CD4-positive, alpha-beta T cell treated with Interleukin-4 for 1 hour (primary cell): ENCODE measurements at regions not wholly inside any gene's neighbourhood (a gene's known extent, or its start where the extent isn't known, plus 50 kb on each side); places are given as distances from the start of the nearest gene placed in this dataset.

Experiments used
- DNase-seq, 2 donors: peaks; one replicate each; pipeline ENCODE4 v3.0.0-alpha.2; 2020 to 2022

- DNase-seq, result no peak
These were observed 118.1 kb downstream of the MAT2B start for GRCh38 chr5:163623524-163623923.

- no peak for DNase-seq
These were observed 118.6 kb downstream of the MAT2B start for GRCh38 chr5:163623986-163624385.

GRCh38 chr5:163624431-163624830 is 119.0 kb downstream of the MAT2B start:
- no peak for DNase-seq

- DNase-seq, result no peak
These were observed 121.5 kb downstream of the MAT2B start for GRCh38 chr5:163626904-163627434.

GRCh38 chr5:163631856-163632255 is 126.4 kb downstream of the MAT2B start:
- no peak for DNase-seq

GRCh38 chr5:163633926-163634460 is 128.6 kb downstream of the MAT2B start:
- DNase-seq, result no peak

- DNase-seq, result no peak
These were observed 130.2 kb downstream of the MAT2B start for GRCh38 chr5:163635631-163636030.

GRCh38 chr5:163642904-163643303 is 137.5 kb downstream of the MAT2B start:
- no peak for DNase-seq

- no peak for DNase-seq
These were observed 140.3 kb downstream of the MAT2B start for GRCh38 chr5:163645421-163646416.

GRCh38 chr5:163649514-163649913 is 144.1 kb downstream of the MAT2B start:
- DNase-seq, result no peak

GRCh38 chr5:163653526-163653925 is 148.1 kb downstream of the MAT2B start:
- no peak for DNase-seq

GRCh38 chr5:163658702-163659567 is 153.5 kb downstream of the MAT2B start:
- DNase-seq, result no peak

GRCh38 chr5:163659568-163659902 is 154.1 kb downstream of the MAT2B start:
- DNase-seq, result no peak

GRCh38 chr5:163660486-163660885 is 155.1 kb downstream of the MAT2B start:
- no peak for DNase-seq

- DNase-seq, result no peak
These were observed 155.9 kb downstream of the MAT2B start for GRCh38 chr5:163661360-163661759.

GRCh38 chr5:163670036-163670435 is 164.6 kb downstream of the MAT2B start:
- DNase-seq, result no peak

GRCh38 chr5:163677092-163677491 is 171.7 kb downstream of the MAT2B start:
- DNase-seq, result no peak

GRCh38 chr5:163682234-163682633 is 176.8 kb downstream of the MAT2B start:
- DNase-seq, result no peak

- no peak for DNase-seq
These were observed 182.0 kb downstream of the MAT2B start for GRCh38 chr5:163687414-163687813.

- DNase-seq, result no peak
These were observed 186.7 kb downstream of the MAT2B start for GRCh38 chr5:163692091-163692490.

- DNase-seq, result peak; percentile 1 to 20
These were observed 190.6 kb downstream of the MAT2B start for GRCh38 chr5:163695830-163696578.

- DNase-seq, result no peak
These were observed 191.1 kb downstream of the MAT2B start for GRCh38 chr5:163696579-163696887.
